ENCODE measurements at regions not wholly inside any gene's neighbourhood (a gene's known extent, or its start where the extent isn't known, plus 50 kb on each side); places are given as distances from the start of the nearest gene placed in this dataset.

DNA sequence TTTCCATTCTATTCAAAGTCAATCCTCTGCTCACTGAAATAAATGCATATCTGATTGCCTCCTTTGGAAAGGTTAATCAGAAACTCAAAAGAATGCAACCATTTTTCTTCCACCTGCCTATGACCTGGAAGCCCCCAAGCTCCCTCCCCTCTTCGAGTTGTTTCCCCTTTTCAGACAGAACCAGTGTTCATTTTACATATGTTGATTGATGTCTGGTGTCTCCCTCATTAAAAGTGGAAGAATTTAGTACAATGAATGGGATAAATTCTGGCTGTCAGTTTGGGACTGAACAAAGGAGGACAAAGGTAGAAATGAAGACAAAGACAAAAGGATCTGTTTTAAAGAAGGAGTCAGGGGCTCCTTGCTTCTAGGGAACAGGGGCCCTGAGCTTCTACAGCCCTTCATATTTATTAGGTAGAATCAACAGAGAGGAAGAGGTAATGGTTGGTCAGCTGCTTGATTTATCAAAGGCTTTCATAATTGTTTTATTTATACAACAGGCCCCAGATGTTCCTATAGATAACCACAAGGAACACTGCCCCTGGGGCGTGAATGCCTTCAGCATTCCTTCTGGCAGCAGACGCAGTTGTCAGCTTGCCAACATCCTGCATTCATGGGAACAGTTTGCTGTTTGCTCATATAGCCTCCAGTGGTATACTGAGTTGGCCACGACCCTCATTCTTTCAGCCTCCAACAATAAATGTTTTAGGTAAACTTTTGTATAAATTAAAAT, 949.8 kb upstream of the LRATD1 start:
- no peak for TF ChIP-seq POLR2A (IDR thresholded peaks at IDR 0.05)
- TF ChIP-seq EP300 (IDR thresholded peaks at IDR 0.05) = no peak

All from suprapubic skin (tissue), 2 donors.